GM18907 (cell line): ENCODE measurements at regions not wholly inside any gene's neighbourhood (a gene's known extent, or its start where the extent isn't known, plus 50 kb on each side); places are given as distances from the start of the nearest gene placed in this dataset.

ENCODE experiments used
- ATAC-seq: cut with Tn5 transposase; IDR thresholded peaks from one replicate; pipeline ENCODE4 v1.9.1; 2021; ENCODE audit warnings: mild to moderate bottlenecking, moderate library complexity; ENCODE audit not compliant: unreplicated experiment

GRCh38 chr6:14816116-14816859 lies 429.6 kb upstream of the JARID2 start:
- ATAC-seq: no peak

GRCh38 chr6:14817074-14817473 lies 428.8 kb upstream of the JARID2 start:
- ATAC-seq: no peak

- ATAC-seq: no peak
These were observed 427.4 kb upstream of the JARID2 start for GRCh38 chr6:14818422-14818884.

GRCh38 chr6:14819001-14819400 lies 426.9 kb upstream of the JARID2 start:
- no peak for ATAC-seq

GRCh38 chr6:14819840-14820420 lies 425.9 kb upstream of the JARID2 start:
- no peak for ATAC-seq

GRCh38 chr6:14822012-14822553 lies 423.8 kb upstream of the JARID2 start:
- no peak for ATAC-seq

GRCh38 chr6:14822679-14823078 lies 423.2 kb upstream of the JARID2 start:
- ATAC-seq: no peak

GRCh38 chr6:14824060-14824459 lies 421.8 kb upstream of the JARID2 start:
- no peak for ATAC-seq

- ATAC-seq: no peak
These were observed 421.2 kb upstream of the JARID2 start for GRCh38 chr6:14824484-14825275.

GRCh38 chr6:14826456-14826855 lies 419.4 kb upstream of the JARID2 start:
- no peak for ATAC-seq

- ATAC-seq: no peak
These were observed 418.5 kb upstream of the JARID2 start for GRCh38 chr6:14827354-14827753.

GRCh38 chr6:14828201-14828611 lies 417.7 kb upstream of the JARID2 start:
- no peak for ATAC-seq

- no peak for ATAC-seq
These were observed 414.8 kb upstream of the JARID2 start for GRCh38 chr6:14831070-14831469.

GRCh38 chr6:14831937-14832336 lies 413.9 kb upstream of the JARID2 start:
- ATAC-seq: no peak

GRCh38 chr6:14832427-14832826 lies 413.4 kb upstream of the JARID2 start:
- ATAC-seq: no peak

- no peak for ATAC-seq
These were observed 410.9 kb upstream of the JARID2 start for GRCh38 chr6:14834851-14835530.

GRCh38 chr6:14837435-14837834 lies 408.4 kb upstream of the JARID2 start:
- ATAC-seq: no peak

GRCh38 chr6:14838133-14838583 lies 407.7 kb upstream of the JARID2 start:
- no peak for ATAC-seq

- ATAC-seq: no peak
These were observed 403.9 kb upstream of the JARID2 start for GRCh38 chr6:14841901-14842421.

GRCh38 chr6:14844411-14844810 lies 401.5 kb upstream of the JARID2 start:
- no peak for ATAC-seq

- ATAC-seq: no peak
These were observed 397.9 kb upstream of the JARID2 start for GRCh38 chr6:14848019-14848418.
